GM18868 (cell line): ENCODE measurements at regions not wholly inside any gene's neighbourhood (a gene's known extent, or its start where the extent isn't known, plus 50 kb on each side); places are given as distances from the start of the nearest gene placed in this dataset.

ENCODE experiments used
- ATAC-seq: cut with Tn5 transposase; IDR thresholded peaks from one replicate; pipeline ENCODE4 v1.9.1; 2021; ENCODE audit warnings: mild to moderate bottlenecking, moderate library complexity; ENCODE audit not compliant: unreplicated experiment

- no peak for ATAC-seq
Observed at GRCh38 chr3:139780593-139780992, 102.8 kb upstream of the NMNAT3 start.

- ATAC-seq, result no peak
Observed at GRCh38 chr3:139778682-139779233, 101.0 kb upstream of the NMNAT3 start.

GRCh38 chr3:139774560-139775302, 97.0 kb upstream of the NMNAT3 start:
- no peak for ATAC-seq

GRCh38 chr3:139772539-139773500, 95.0 kb upstream of the NMNAT3 start:
- no peak for ATAC-seq

- no peak for ATAC-seq
Observed at GRCh38 chr3:139771331-139771730, 93.6 kb upstream of the NMNAT3 start.

- no peak for ATAC-seq
Observed at GRCh38 chr3:139770577-139770976, 92.8 kb upstream of the NMNAT3 start.

- ATAC-seq, result no peak
Observed at GRCh38 chr3:139769796-139770195, 92.0 kb upstream of the NMNAT3 start.

- ATAC-seq, result no peak
Observed at GRCh38 chr3:139764936-139765335, 87.2 kb upstream of the NMNAT3 start.

GRCh38 chr3:139764069-139764905, 86.5 kb upstream of the NMNAT3 start:
- no peak for ATAC-seq

GRCh38 chr3:139762302-139762701, 84.5 kb upstream of the NMNAT3 start:
- no peak for ATAC-seq

- ATAC-seq, result no peak
Observed at GRCh38 chr3:139759470-139759869, 81.7 kb upstream of the NMNAT3 start.

- ATAC-seq, result no peak
Observed at GRCh38 chr3:139758654-139759291, 81.0 kb upstream of the NMNAT3 start.

- no peak for ATAC-seq
Observed at GRCh38 chr3:139757448-139758030, 79.8 kb upstream of the NMNAT3 start.

- no peak for ATAC-seq
Observed at GRCh38 chr3:139756529-139757103, 78.8 kb upstream of the NMNAT3 start.

- no peak for ATAC-seq
Observed at GRCh38 chr3:139755551-139755950, 77.8 kb upstream of the NMNAT3 start.

- ATAC-seq, result peak; percentile 71
Observed at GRCh38 chr3:139751789-139752188, 74.0 kb upstream of the NMNAT3 start.

- ATAC-seq, result no peak
Observed at GRCh38 chr3:139746481-139746880, 68.7 kb upstream of the NMNAT3 start.

GRCh38 chr3:139745831-139746230, 68.1 kb upstream of the NMNAT3 start:
- ATAC-seq, result no peak

GRCh38 chr3:139738697-139739096, 60.9 kb upstream of the NMNAT3 start:
- no peak for ATAC-seq
